ENCODE measurements at regions not wholly inside any gene's neighbourhood (a gene's known extent, or its start where the extent isn't known, plus 50 kb on each side); places are given as distances from the start of the nearest gene placed in this dataset.

- H3K9me3 ChIP-seq (ENCODE audit: control insufficient read depth, insufficient read depth, low read length) = no peaks in the 10 kb centered on the region
- no peak overlapping the region for H3K4me2 ChIP-seq (ENCODE audit: low read depth, low read length)
- no peak overlapping the region for H4K8ac ChIP-seq (ENCODE audit: low read depth in 2 of 2, low read length in 2 of 2)
- H4K20me1 ChIP-seq (ENCODE audit: insufficient read depth, low read length) = no peaks in the 10 kb centered on the region
- H3K79me1 ChIP-seq (ENCODE audit: low read depth in 1 of 2, low read length in 2 of 2) = no peaks in the 10 kb centered on the region
- intact Hi-C loops (cut with micrococcal nuclease) = no loop called here
- no peaks in the 10 kb centered on the region for H3K27me3 ChIP-seq (ENCODE audit: control insufficient read depth, insufficient read depth, low read length)
- no peak overlapping the region for H2BK5ac ChIP-seq (ENCODE audit: low read depth, low read length, poor library complexity, severe bottlenecking)
- H3K4me1 ChIP-seq (ENCODE audit: control insufficient read depth, insufficient read depth, low read length) = no peaks in the 10 kb centered on the region
- ChIA-PET POLR2A (ENCODE audit: unreplicated experiment) (no interaction called here), CTCF (no interaction called here)
- no peak overlapping the region for H3K56ac ChIP-seq (ENCODE audit: extremely low read depth, insufficient read depth, low read length)
- H2BK120ac ChIP-seq (ENCODE audit: low read depth, low read length) = no peak overlapping the region
- H2AK5ac ChIP-seq (ENCODE audit: low read depth, low read length) = no peak overlapping the region
- no peaks in the 10 kb centered on the region for H3K36me3 ChIP-seq (ENCODE audit: control insufficient read depth, insufficient read depth, low read length)
- H3K9ac ChIP-seq (ENCODE audit: low read depth, low read length) = no peak overlapping the region
- H2BK15ac ChIP-seq (ENCODE audit: low read depth, low read length) = no peak overlapping the region
- no peak overlapping the region for H3K27ac ChIP-seq (ENCODE audit: insufficient read depth, low read length)
- no peaks in the 10 kb centered on the region for H3K9me1 ChIP-seq (ENCODE audit: insufficient read depth, low read length)
- no peak overlapping the region for H4K91ac ChIP-seq (ENCODE audit: insufficient read depth, low read depth, low read length)
- BruUV-seq (replicated peaks) = no TSS peak
- no peak overlapping the region for H3K18ac ChIP-seq (ENCODE audit: low read depth, low read length)
- no peak for TF ChIP-seq NFE2L2 (IDR thresholded peaks at IDR 0.05; ENCODE audit: low read depth, low read length)
- TF ChIP-seq CHD1 (IDR thresholded peaks at IDR 0.05; ENCODE audit: low read depth, low read length) = no peak
- no peak for TF ChIP-seq CEBPB (IDR thresholded peaks at IDR 0.05; ENCODE audit: low read depth, low read length)
- no peak for TF ChIP-seq RFX5 (IDR thresholded peaks at IDR 0.05; ENCODE audit: low read depth, low read length)
- no peak for TF ChIP-seq FOS (IDR thresholded peaks at IDR 0.05; ENCODE audit: low read depth, low read length)
- no peak for TF ChIP-seq MAZ (IDR thresholded peaks at IDR 0.05; ENCODE audit: borderline replicate concordance, low read depth, low read length)
- no peak for TF ChIP-seq MXI1 (IDR thresholded peaks at IDR 0.05; ENCODE audit: borderline replicate concordance, low read depth, low read length)
- TF ChIP-seq, protein P1, sequence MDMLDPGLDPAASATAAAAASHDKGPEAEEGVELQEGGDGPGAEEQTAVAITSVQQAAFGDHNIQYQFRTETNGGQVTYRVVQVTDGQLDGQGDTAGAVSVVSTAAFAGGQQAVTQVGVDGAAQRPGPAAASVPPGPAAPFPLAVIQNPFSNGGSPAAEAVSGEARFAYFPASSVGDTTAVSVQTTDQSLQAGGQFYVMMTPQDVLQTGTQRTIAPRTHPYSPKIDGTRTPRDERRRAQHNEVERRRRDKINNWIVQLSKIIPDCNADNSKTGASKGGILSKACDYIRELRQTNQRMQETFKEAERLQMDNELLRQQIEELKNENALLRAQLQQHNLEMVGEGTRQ (IDR thresholded peaks at IDR 0.05; ENCODE audit: low read depth, low read length) = no peak
- TF ChIP-seq ELK1 (IDR thresholded peaks at IDR 0.05; ENCODE audit: borderline replicate concordance, low read depth, low read length) = no peak
- TF ChIP-seq SMC3 (IDR thresholded peaks at IDR 0.05; ENCODE audit: low read depth, low read length) = no peak
- no peak for TF ChIP-seq CTCF (conservative IDR thresholded peaks at IDR 0.05; ENCODE audit: low read depth, low read length)
- TF ChIP-seq RCOR1 (IDR thresholded peaks at IDR 0.05; ENCODE audit: insufficient replicate concordance, low read length) = no peak
- no peak overlapping the region for H2BK20ac ChIP-seq (ENCODE audit: low read depth, low read length)
- H3K14ac ChIP-seq (replicated peaks; ENCODE audit: low read depth, low read length) = no peak overlapping the region
- no peak overlapping the region for H3K4ac ChIP-seq (ENCODE audit: low read depth, low read length)
- ATAC-seq (ENCODE audit: low read depth) (no peak), DNase-seq (no peak)
- no CpG with 5 or more reads among the region's 1 CpG for WGBS, 2 experiments (ENCODE audit: extremely low coverage in 2 of 2, insufficient read length in 1 of 2)
- no peak overlapping the region for H2AFZ ChIP-seq (replicated peaks; ENCODE audit: low read length, poor library complexity)
- H3K4me3 ChIP-seq (ENCODE audit: insufficient read depth, low read depth, low read length) = no peak overlapping the region
- H4K5ac ChIP-seq (ENCODE audit: low read depth, low read length) = no peak overlapping the region
- dilution Hi-C loops (cut with HindIII; ENCODE audit: low sequenced_read_pairs, unreplicated experiment) = no loop called here
- no peak overlapping the region for H2AK9ac ChIP-seq (replicated peaks; ENCODE audit: low read depth, low read length, poor library complexity)
- H3K23ac ChIP-seq (ENCODE audit: low read depth, low read length) = no peak overlapping the region
- in situ Hi-C loops (cut with MboI; ENCODE audit: low sequenced_read_pairs) = no loop called here
Observed at GRCh38 chr14:42533476-42533875, 926.8 kb downstream of the LRFN5 start.
